Muscle layer of colon (tissue), 2 donors: ENCODE measurements at regions not wholly inside any gene's neighbourhood (a gene's known extent, or its start where the extent isn't known, plus 50 kb on each side); places are given as distances from the start of the nearest gene placed in this dataset.

Experiments
- H3K27ac ChIP-seq: one replicate; pipeline ENCODE4 v1.7.0; 2013; ENCODE audit warnings: low read depth, mild to moderate bottlenecking, low read length, moderate library complexity
- H3K27me3 ChIP-seq, 2 donors: one replicate each; pipeline ENCODE4 v1.7.0; 2013; ENCODE audit warnings: low read length in 2 of 2, mild to moderate bottlenecking in 2 of 2; ENCODE audit not compliant: insufficient read depth in 2 of 2, control insufficient read depth in 1 of 2
- H3K36me3 ChIP-seq: one replicate; pipeline ENCODE4 v1.7.0; 2013; ENCODE audit warnings: mild to moderate bottlenecking, low read length; ENCODE audit not compliant: insufficient read depth
- H3K4me1 ChIP-seq: one replicate; pipeline ENCODE4 v1.7.0; 2013; ENCODE audit warnings: mild to moderate bottlenecking, low read length; ENCODE audit not compliant: insufficient read depth
- H3K4me3 ChIP-seq, 2 donors: one replicate each; pipeline ENCODE4 v1.7.0; 2013; ENCODE audit warnings: low read length in 2 of 2, low read depth in 1 of 2, mild to moderate bottlenecking in 1 of 2, moderate library complexity in 1 of 2
- H3K9ac ChIP-seq: one replicate; pipeline ENCODE4 v1.7.0; 2013; ENCODE audit warnings: low read length
- H3K9me3 ChIP-seq: one replicate; pipeline ENCODE4 v1.7.0; 2013; ENCODE audit warnings: mild to moderate bottlenecking, low read length
- donor health status: abdominal sarcoma.
- donor health status: Adenocarcinoma of cecum.

DNA sequence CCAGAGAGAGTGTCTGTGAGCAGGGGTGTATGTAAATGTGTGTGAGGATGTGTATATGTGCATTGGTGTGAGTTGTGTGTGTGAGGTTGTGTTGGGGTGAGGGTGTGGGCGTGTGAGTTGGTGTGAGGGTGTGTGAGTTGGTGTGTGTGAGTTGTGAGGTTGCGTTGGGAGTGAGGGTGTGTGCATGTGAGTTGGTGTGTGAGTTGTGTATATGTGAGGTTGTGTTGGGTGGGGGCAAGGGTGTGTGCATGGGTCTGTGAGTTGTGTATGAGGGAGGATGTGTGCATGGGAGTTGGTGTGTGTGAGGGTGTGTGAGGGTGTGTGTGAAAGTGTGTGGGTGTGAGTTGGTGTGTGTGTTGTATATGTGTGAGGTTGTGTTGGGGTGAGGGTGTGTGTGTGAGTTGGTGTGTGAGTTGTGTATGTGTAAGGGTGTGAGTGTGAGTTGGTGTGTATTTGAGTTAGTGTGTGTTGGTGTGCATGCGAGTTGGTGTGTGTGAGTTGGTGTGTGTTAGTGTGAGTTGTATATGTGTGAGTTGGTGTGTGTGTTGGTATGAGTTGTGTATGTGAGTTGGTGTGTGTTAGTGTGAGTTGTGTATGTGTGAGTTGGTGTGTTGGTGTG, 161.6 kb upstream of the IER5L start:
- Histone ChIP-seq H3K27ac (no peak overlapping the region), H3K27me3 (no peaks in the 10 kb centered on the region), H3K36me3 (no peaks in the 10 kb centered on the region), H3K9me3 (no peaks in the 10 kb centered on the region), H3K4me3 (no peak overlapping the region), H3K4me1 (peaks cover 24% of the 10 kb centered on the region), H3K9ac (no peak overlapping the region)

- Histone ChIP-seq H3K27me3 (no peaks in the 10 kb centered on the region), H3K4me3 (no peak overlapping the region), H3K36me3 (no peaks in the 10 kb centered on the region), H3K4me1 (peaks cover 32% of the 10 kb centered on the region), H3K9me3 (no peaks in the 10 kb centered on the region), H3K9ac (no peak overlapping the region), H3K27ac (no peak overlapping the region)
These were observed 160.8 kb upstream of the IER5L start for GRCh38 chr9:129338724-129339430.

DNA sequence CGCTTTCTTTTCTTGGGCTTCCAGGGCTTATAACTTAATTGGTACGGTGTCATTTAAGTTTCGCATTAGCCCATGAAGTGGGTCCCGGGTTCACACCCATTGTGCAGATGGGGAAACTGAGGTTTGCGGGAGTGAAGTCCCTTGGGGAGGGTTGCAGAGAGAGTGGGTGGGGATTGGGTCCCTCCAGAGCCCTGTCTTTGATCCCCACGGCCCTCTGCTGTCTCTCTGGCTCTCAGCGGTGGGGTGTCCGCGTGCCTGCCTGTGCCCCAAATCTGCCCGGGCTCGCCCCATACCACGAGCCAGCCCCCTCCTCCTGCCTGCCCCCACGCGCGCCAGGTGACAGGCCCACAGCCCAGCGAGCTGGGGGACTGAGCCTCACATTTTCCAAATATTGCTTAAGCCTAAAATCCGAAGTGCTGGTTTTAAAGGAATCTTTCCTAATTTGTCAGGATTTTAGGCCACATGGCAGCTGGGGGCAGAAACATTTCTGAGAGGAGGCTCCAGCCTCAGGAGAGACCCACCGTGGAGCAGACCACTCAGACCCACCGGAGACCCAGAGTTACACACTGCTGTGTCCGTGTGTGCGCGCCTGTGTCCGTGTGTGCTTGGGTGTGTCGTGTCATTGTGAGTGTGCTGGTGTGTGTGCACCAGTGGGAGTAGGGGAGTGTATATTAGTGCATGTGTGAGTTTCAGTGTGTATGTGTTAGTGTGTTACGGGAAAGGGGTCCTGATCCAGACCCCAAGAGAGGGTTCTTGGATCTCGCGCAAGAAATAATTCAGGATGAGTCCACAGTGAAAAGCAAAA, 159.5 kb upstream of the IER5L start:
- Histone ChIP-seq H3K4me1 (peaks cover 31% of the 10 kb centered on the region), H3K36me3 (no peaks in the 10 kb centered on the region), H3K9me3 (no peaks in the 10 kb centered on the region), H3K4me3 (no peak overlapping the region), H3K27me3 (no peaks in the 10 kb centered on the region), H3K9ac (no peak overlapping the region), H3K27ac (peak overlapping the region; percentile 14)

GRCh38 chr9:129336601-129337331, 158.7 kb upstream of the IER5L start:
- peaks cover 35% of the 10 kb centered on the region for H3K4me1 ChIP-seq

DNA sequence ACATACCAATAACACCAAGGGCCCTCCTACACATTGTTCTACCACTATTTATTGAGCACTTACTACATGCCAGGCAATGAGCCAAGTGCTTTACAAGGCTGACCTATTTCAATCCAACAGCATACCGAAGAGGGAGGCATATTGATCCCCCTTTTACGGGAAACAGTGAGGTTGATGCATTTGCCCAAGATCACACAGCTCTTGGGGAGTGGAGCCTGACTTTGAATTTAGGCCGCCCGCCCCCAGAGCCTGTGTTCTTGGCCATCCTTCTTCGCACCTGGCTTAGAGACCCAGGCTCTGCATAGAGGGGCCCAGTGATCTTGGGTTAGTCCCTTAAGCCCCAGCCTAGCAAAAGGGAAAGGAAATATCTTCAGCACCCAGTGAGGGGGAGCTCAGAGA, 158.1 kb upstream of the IER5L start:
- Histone ChIP-seq H3K27me3 (no peaks in the 10 kb centered on the region), H3K27ac (peak overlapping the region; percentile 44), H3K9ac (peak overlapping the region; percentile 31), H3K4me1 (peaks cover 35% of the 10 kb centered on the region), H3K9me3 (no peaks in the 10 kb centered on the region), H3K36me3 (no peaks in the 10 kb centered on the region), H3K4me3 (peak overlapping the region; percentile 3 to 67)

More at GRCh38 chr9:129336601-129337331, 158.7 kb upstream of the IER5L start:
- H3K4me3 ChIP-seq = peak overlapping the region; percentile 3 to 67
- H3K9ac ChIP-seq = peak overlapping the region; percentile 31
- no peaks in the 10 kb centered on the region for H3K36me3 ChIP-seq
- H3K9me3 ChIP-seq = no peaks in the 10 kb centered on the region
- no peaks in the 10 kb centered on the region for H3K27me3 ChIP-seq
- H3K27ac ChIP-seq = peak overlapping the region; percentile 44

DNA sequence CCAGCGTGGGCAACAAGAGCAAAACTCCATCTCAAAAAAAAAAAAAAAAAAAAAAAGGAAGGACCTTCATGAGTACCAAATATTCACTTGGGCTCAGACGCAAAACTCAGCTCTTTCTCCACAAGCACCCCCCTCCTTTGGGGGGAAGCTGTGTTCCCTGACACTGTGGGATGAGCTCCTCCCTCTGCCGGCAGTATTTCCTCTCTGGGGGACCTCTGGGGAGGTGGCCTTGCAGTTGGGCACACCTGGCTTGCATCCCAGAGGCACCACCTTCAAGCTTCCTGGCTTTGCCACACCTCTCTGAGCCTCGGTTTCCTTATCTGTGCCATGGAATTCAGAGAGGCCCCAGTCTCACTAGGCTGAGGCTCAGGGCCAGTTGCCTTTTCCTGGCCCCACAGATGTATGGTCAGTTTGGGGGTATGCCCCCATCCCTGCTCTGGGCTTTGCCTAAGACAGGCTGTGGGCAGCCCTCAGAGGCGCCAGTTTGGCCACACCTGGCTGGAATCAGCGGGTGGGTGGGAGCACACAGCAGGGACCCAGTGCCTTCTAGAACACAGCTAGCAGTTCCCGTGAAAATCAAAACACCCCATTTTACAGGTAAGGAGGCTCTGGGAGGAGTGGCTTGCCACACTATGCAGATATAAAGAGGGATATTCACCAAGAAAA, 157.5 kb upstream of the IER5L start:
- Histone ChIP-seq H3K36me3 (no peaks in the 10 kb centered on the region), H3K9me3 (no peaks in the 10 kb centered on the region), H3K4me1 (peaks cover 35% of the 10 kb centered on the region), H3K9ac (peak overlapping the region; percentile 10), H3K27me3 (no peaks in the 10 kb centered on the region), H3K27ac (peak overlapping the region; percentile 8), H3K4me3 (peak overlapping the region in 1 of 2 donors; percentile 67)

GRCh38 chr9:129334105-129334935, 156.3 kb upstream of the IER5L start:
- H3K27me3 ChIP-seq = no peaks in the 10 kb centered on the region

DNA sequence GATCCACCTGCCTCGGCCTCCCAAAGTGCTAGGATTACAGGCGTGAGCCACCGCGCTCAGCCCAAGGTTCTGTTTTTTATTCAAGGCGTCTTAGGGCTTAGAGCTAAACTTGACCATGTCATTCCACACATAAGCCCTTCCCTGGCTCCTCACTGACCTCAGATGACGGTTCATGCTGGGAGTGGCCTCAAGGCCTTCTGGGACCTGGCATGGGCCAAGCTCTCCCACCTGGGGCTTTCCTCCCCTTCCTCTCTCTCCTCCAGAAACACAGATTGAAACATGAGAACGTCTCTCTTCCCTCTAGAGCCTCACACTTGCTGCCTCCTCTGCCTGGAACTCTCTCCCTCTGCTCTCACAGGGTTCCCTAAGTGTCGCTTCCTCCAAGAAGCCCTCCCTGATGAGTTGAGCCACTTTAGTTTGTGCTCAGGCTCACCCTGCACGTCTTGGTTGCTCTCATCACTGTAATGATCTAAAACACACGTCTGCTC, 155.6 kb upstream of the IER5L start:
- peak overlapping the region; percentile 74 for H3K27ac ChIP-seq
- H3K4me1 ChIP-seq = peaks cover 39% of the 10 kb centered on the region
- H3K9ac ChIP-seq = no peak overlapping the region
- H3K36me3 ChIP-seq = no peaks in the 10 kb centered on the region
- H3K9me3 ChIP-seq = no peaks in the 10 kb centered on the region
- peak overlapping the region in 1 of 2 donors; percentile 30 for H3K4me3 ChIP-seq
- H3K27me3 ChIP-seq = no peaks in the 10 kb centered on the region

More at GRCh38 chr9:129334105-129334935, 156.3 kb upstream of the IER5L start:
- Histone ChIP-seq H3K9me3 (no peaks in the 10 kb centered on the region), H3K4me1 (peaks cover 39% of the 10 kb centered on the region), H3K27ac (peak overlapping the region; percentile 74), H3K4me3 (peak overlapping the region in 1 of 2 donors; percentile 30), H3K9ac (no peak overlapping the region), H3K36me3 (no peaks in the 10 kb centered on the region)

DNA sequence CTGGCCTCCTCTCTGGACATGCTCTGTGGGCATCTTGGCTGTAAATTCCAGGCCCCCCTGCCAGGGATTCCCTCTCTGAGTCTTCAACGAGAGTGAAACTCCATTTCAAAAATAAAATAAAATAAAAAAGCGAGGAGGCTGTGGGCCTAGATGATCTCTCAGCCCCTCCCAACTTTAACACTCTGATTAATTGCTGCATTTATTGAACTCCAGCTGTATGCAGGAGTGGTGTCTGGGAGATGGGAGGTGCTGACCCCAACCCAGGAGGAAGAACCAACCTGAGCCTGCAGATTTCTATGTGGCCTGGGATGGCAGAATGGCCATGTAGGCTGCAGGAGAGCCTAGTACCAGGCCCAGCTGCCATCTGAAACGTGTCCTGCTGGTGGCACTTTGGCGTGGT, 154.5 kb upstream of the IER5L start:
- Histone ChIP-seq H3K27ac (peak overlapping the region; percentile 42), H3K9me3 (no peaks in the 10 kb centered on the region), H3K4me1 (peaks cover 45% of the 10 kb centered on the region), H3K27me3 (no peaks in the 10 kb centered on the region), H3K9ac (no peak overlapping the region), H3K4me3 (no peak overlapping the region), H3K36me3 (no peaks in the 10 kb centered on the region)
